HG02610 (cell line): ENCODE measurements at regions not wholly inside any gene's neighbourhood (a gene's known extent, or its start where the extent isn't known, plus 50 kb on each side); places are given as distances from the start of the nearest gene placed in this dataset.

Experiments used
- ATAC-seq: cut with Tn5 transposase; IDR thresholded peaks from one replicate; pipeline ENCODE4 v1.9.1; 2021; ENCODE audit warnings: mild to moderate bottlenecking, moderate library complexity; ENCODE audit not compliant: unreplicated experiment

DNA sequence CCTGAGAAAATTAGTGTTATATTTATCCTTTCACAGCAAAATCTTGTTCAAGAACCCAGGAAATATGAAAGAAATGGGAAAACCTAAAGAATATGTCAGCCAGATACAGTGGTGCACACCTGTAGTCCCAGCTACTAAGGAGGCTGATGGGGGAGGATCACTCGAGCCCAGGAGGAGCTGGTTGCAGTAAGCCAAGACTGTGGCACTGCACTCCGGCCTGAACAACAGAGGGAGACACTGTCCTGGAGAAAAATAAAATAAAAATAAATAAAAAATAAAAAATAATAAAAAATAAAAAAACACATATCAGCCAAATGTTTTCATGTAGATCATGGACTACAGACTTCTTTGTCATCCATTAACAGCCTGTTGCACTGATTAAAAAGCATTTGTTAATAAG is 244.8 kb upstream of the KLHL1 start:
- no peak for ATAC-seq

DNA sequence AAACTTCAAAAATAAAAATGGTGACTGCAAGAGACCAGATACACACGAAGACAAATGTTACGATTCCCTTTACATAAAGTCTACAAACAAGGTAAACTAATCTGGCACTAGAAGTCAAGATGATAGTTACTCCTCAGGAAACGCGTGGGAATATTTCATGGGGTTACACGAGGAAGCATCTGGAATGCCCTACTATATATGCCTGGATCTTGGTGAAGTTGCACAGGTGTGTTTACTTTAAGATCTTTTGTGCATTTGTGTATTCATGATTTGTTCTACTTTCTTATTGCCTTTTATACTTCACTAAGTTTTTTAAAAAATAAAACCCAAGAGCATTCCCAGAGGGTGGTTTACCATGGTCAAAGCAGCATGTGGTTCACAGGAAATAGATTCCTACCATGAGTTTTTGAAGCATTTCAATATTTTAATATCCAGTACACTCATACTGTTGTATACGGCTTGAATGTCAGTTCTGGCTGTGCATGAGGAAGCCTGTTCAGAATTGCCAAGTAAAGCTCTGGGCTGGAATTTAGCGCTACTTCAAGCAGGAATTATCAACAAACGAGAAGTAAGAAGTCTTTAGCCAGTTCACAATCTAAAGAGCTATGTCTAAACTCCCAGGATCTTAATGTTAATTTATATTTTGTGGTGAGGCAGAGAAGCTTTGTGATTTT is 239.8 kb upstream of the KLHL1 start:
- no peak for ATAC-seq

DNA sequence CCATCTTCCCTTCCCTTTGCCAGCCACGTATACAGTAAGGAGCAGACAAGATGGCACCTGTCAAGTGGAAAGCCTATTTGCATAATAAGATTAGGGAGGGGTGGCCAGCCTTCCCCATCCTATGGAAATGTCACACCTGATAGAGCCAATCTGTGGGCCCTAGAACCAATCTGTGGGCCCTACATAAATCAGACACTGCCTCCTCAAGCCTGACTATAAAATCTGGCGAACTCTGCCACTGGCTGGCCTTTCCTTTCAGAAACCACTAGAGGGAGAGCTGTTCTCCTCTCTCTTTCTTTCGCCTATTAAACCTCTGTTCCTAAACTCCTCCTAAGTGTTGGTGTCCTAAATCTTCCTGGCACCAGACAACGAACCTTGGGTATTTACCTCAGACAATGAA is 231.5 kb upstream of the KLHL1 start:
- ATAC-seq: no peak

DNA sequence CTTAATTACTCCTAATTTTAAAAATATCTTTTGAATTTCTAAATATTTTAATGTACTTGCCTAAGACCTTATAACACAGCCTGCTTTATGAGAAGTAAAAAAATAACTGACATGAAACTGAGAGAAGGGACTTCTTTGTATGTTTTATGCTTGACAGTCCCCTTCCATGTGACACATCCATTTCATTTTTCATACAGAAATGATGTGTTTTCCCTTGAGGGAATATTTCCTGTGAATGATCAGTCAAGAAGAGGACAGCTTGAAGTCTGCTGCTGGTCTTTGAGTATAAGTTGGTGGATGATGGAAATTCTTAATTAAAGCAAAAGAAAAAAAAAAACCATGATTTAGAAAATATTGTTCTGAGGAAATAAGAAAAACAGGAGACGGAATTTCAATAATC is 230.4 kb upstream of the KLHL1 start:
- no peak for ATAC-seq

DNA sequence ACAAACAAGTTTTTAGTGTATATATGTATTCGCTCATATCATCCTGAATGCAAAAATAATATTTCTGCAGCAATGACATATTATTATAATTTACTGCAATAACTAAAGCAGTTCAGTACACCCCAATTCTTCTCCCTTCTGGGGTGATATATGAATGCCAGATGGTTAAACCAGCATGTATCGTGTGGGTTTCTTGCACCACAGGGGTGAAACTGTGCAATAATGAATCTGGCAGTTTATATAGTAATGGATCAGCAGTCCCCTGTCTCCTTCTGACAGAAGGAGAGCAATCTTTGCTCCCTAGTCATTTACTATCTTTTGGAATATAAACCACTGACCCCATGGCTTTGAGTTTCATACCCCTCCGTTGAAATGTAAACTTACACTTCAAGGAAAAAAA is 228.6 kb upstream of the KLHL1 start:
- no peak for ATAC-seq

DNA sequence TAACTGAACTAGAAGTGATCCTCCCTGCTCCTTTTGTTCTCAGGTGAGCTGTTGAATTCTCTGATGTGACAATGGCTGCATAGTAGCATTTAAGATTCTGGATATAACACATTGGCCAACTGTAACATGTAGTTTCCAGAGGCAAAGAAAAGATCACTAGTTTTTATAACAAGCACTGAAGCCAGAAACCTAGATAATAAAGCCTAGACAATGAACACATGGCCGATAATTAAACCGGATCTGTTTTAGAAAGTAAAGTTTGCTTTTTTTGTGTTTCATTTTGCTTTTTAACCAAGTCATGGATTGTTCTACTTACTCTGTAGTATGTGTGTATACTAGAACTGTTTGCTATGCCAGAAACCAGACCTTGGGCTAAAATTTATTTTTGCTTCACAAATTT is 225.5 kb upstream of the KLHL1 start:
- ATAC-seq: no peak

DNA sequence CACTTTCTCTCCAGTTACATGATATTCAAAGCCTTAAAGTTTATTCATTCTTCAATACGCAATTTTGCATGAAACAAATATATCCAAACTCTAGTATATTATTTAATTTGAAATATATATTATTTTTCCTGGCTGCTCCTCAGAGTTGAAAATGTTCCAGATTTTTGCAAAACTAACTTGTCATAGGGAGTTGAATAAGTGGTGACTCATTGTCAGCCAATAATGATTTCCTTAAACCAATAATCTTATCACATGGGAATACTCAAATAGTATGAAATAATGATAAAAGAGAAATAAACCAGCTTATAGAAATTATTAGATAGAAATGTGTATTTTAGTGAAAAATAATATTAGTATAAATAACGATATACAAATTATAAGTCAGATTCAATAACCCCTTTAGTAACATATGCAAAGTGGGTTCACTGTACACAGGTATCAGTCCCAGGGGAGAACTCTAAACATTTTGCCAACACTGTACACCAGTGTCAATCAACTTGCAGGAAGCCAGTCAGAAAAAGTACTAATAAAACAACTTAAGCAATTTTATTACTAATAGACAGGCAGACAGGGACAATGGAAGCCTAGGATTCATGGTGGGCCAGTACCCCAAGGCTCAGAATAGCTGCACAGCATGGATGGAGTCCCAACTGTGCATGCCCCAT is 222.6 kb upstream of the KLHL1 start:
- no peak for ATAC-seq

DNA sequence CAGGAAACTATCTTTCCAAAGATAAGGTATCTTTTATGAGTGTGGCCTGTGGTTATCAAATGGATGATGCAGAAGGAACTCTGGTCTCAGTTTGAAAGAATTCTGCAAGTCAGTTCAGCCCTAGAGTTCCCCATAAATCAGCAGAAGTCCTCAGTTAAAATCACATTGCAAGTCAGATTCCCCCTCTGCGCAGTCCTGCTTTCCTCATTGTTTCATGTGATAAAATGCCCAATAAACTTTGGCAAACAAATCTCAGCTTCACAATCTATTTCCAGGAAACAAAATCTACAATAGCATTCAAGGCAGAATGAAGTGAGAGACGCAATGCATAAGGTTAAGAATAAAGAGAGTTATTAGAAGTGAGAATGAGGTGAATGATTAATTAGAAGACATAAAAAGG is 216.3 kb upstream of the KLHL1 start:
- no peak for ATAC-seq

DNA sequence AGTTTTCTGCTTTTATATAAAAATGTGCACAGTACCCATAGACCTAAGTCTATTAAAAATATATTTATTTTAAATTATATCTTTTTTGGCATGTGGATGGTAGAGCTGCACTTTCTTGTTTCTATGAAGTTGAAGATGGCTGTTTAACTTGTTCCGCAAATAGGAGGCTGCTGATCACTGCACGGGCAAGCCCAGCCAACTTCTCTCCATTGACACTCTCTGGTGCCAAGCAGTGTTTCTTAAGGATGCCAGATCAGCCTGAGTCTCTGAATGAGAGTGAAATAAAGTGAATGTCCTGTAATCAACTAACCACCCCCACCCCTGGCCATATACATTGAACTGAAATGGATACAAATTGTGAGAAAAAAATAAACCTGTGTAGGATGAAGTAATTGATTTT is 202.9 kb upstream of the KLHL1 start:
- no peak for ATAC-seq

DNA sequence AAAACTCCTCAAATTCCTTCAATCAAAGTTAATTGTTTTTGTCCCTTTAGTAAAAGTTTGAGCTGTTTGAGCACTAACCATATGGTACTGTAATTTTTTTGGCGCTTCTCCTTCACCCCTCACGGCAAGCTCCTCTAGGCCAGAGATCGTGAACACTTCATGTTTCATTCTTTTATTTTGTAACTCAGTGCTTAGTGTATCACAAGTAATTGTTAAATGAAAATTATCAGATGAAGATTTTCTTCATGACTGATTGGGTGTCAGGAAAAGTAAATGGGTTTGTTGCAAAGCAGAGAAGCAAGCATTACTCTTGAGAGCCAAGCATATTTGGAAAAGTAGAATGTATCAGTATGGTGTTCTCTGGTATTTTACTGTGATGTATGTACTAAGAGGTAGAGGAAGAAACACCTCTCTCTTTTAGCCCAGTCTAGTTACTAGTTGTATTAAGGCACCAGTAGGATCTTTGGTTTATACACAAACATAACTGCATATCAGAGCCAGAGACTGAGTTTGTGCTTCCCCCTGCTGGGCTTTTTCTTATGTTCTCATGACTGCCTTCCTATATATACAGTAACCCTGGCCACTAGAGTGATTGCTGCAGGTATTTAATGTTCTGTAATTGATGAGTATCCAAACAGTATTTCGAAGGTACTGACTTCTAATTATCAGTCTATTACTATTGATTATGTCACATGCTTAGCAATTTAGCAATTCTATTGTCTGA is 202.3 kb upstream of the KLHL1 start:
- no peak for ATAC-seq

DNA sequence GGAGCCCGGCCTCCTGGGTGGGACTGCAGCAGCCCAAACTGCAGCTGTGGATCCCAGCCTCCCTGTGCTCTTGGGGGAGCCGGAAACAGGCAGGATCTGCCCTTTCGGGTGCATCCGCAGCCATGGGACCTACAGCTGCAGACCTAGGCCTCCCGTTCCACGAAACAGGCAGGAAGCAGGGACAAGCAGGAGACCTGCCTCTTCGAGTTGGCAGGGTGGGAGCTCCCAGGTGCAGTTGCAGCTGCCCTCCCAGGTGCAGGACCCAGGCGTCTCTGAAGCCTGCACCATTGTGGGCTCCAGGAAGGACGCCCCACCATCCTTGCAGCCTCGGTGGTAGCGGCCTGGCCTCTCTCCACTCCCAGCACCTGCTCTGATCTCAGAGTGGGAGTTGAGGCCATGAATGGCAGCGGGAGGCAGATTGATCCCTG is 189.0 kb upstream of the KLHL1 start:
- ATAC-seq: no peak

DNA sequence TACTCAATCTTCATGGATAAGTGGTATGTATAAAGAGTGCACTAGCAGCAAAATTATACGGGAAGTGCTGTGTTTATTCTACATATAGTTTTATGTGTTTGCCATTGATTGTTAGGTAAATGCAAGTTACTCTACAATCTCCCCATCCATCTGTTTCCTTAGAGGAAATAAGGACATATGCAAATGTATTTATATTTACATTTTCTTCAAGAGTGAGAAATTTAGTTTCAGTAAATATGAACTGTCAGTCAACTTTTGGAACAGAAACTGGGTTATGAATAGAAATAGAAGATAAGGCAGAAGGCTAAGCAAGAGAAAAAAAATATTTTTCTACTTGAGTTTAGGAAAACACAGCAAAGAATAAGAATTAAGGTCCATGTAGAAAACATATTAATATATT is 176.1 kb upstream of the KLHL1 start:
- ATAC-seq: no peak

DNA sequence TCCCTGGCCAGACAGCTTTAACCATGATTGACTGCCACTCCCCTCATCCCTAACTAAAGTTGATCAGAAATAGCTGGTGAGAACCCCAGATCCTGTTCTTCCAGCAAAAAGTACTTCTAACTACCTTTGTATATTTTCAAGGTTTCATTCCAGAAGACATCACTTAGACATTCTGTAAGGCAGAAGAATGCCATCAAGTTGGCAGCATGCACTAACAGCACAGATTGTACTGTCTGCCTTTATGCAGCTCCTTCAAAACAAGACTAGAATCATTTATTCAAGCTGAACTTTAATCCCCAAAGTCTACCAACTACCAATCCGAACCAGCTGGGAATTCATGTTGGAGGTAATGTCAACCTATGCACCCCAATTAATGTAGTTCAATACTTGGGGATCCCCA is 167.6 kb upstream of the KLHL1 start:
- no peak for ATAC-seq

DNA sequence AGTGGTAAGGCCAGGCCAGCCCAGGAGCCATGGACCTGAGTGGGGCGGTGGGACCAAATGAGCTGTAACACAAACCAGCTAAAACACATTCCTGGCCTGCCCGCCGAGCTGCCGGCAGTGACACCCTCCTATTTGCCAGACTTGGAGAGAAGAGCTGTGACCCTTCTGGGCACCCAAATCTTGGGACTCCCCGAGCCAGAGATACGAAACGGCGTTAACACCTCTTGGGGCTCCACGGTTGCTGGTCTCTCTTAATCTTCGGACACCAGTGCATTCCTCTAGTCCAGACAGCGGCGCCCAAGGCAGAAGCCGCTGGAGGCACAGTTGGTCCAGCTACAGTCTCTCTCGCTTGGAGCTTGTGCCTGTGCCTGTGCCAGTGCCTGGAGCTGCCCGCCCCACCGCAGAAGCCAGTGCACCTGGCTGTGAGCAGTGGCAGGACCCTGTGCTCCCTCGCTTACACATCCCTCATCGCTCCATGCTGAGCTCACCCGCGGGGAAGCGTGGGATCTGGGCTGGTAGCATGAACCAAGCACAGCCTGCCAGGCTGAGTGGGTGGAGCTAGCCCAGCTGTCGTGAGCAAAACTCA is 147.2 kb upstream of the KLHL1 start:
- no peak for ATAC-seq

DNA sequence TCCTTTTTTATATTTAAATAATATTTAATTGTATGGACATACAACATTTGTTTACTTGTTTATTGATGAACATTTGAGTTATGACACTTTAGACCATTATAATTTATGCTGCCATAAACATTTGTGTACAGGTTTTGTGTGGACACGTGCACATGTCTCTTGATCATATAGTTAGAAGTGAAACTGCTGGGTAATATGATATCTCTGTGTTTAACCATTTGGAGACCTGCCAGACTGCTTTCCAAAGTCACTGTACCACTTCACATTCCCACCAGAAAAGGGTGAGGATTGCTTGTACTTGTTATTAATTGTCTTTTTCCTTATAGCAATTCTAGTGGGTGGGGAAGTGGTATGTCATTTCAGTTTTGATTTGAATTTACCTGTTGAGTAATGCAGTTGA is 145.6 kb upstream of the KLHL1 start:
- no peak for ATAC-seq

DNA sequence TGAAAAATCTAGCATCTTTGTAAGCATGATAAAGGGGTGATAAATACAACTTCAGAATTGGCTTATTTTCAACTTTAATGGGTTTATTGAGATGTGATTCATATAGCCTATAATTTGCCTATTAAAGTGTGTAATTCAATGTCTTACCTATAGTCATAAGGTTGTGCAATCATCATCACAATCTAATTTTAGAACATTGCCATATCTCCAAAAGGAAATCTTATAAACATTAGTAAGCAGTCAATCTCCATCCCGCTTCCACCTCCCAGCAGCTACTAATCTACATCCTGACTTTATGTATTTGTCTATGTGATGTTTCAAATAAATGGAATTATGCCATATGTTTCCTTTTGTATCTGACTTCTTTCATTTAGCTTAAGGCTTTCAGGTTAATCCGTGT is 145.2 kb upstream of the KLHL1 start:
- no peak for ATAC-seq

DNA sequence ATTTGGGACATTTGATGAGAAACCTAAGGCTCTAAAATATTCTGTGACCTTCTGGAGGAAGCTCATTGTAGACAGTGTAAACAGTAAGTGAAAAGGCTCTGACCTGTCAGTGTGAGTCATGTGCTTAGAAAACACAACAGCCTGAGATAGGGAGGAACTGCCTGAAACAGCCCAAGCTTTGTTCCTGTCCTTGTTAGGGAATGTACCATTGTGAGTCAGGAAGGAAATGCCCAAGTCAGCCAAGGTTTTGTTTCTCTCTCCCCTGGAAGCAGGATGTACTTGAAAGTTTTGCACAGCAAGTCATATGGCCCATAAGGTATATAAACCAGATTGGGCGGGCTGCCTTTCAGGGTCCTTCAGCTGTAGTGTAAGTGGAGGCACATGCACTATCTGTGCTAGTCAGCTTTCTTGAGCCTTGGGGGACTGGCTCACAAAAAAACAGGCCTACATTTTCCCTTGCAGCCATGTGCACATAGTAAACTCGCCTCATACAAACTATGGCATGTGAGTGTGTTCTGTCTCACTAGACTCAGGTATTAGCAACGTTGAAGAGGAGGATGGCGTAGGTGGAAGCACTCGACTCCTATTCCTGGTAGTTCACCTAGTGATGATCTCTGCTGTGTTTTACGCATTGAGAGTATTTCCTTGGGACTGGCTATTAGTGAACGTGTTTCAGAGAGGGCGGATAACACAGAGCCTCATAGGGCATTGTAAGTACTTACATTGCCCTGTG is 141.2 kb upstream of the KLHL1 start:
- no peak for ATAC-seq

DNA sequence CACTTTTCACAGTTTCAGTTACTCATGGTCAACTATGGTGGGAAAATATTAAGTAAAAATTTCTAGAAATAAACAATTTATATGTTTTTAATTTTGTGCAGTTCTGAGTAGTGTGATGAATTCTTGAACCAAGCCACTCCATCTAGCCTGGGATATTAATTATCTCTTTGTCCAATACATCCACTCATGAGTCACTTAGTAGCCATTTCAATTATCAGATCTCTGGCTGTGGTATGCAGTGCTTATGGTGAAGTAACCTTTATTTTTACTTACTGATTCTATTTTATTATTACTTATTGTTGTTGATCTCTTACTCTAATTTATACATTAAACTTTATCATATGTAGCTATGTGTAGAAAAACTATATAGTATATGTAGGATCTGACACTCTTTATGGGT is 128.9 kb upstream of the KLHL1 start:
- ATAC-seq: no peak

DNA sequence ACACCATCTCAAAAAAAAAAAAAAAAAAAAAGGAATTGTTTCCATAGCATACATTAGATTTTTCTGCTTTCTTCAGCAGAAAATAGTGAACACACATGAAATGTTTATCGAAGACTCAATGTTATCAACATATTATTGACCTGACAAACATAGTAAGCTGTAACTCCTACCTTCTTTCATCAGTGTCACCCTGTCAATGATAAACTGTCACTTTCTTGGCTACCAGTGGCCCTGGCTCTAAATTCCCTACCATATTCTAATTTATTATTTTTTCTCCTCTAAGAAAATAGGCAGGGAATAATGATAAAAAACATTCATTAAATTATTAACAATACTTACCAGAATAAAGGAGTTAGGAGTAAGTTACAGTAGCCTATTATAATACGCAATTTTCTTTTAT is 127.3 kb upstream of the KLHL1 start:
- no peak for ATAC-seq

DNA sequence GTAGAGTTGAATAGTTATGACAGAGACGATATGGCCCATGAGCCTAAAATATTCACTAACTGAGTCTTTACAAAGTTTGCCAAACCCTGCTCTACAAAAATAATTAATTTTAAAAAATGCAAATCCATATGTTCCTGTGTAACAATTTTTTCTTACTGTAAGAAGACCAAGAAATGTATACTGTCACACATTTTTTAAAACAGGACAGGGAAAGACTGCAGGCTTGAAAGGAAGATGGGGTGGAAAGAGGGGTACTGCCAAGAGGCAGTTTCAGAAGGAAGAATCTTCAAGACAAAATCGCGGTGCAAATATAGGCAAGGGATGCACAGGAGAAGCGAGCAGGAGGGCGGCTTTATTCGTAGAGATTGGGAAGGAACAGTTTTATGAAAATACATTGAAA is 115.7 kb upstream of the KLHL1 start:
- no peak for ATAC-seq

DNA sequence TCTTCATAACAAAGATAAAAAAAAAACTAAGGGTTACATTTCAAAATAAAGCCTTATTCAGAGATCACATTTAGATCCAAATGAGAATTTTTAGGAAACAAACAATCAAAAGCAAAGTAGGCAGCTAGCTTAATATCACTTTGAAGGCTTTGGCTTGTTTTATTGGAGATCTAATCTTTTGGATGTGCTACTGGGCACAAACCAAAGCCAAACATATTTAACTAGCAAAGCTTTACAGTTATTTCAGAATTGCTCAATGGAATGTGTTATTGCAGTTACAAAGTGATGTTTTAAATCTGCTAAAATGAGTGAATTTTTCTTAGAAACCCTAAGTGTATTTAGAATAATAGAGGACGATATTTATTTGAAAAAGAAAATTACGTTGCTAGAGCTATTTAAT is 114.7 kb upstream of the KLHL1 start:
- ATAC-seq: no peak
